ENCODE measurements at regions not wholly inside any gene's neighbourhood (a gene's known extent, or its start where the extent isn't known, plus 50 kb on each side); places are given as distances from the start of the nearest gene placed in this dataset.

GRCh38 chrX:150035531-150035930, 97.2 kb upstream of the EOLA2 start:
- peaks cover 4% of the 10 kb centered on the region for H3K9me3 ChIP-seq (ENCODE audit: control insufficient read depth, insufficient read depth, low read length)
- H3K4me3 ChIP-seq (ENCODE audit: low read depth, low read length), result no peak overlapping the region
- H3K4me1 ChIP-seq (ENCODE audit: control insufficient read depth, insufficient read depth, low read length), result no peaks in the 10 kb centered on the region
- peaks cover 3% of the 10 kb centered on the region for H3K27me3 ChIP-seq (ENCODE audit: control insufficient read depth, insufficient read depth, low read length)
- no peaks in the 10 kb centered on the region for H3K36me3 ChIP-seq (ENCODE audit: control insufficient read depth, insufficient read depth, low read length)
- H3K9ac ChIP-seq (ENCODE audit: low read depth, low read length), result no peak overlapping the region

GRCh38 chrX:150036181-150036580, 97.9 kb upstream of the EOLA2 start:
- no peaks in the 10 kb centered on the region for H3K36me3 ChIP-seq (ENCODE audit: control insufficient read depth, insufficient read depth, low read length)
- no peak overlapping the region for H3K4me3 ChIP-seq (ENCODE audit: low read depth, low read length)
- H3K9me3 ChIP-seq (ENCODE audit: control insufficient read depth, insufficient read depth, low read length), result peaks cover 4% of the 10 kb centered on the region
- no peaks in the 10 kb centered on the region for H3K4me1 ChIP-seq (ENCODE audit: control insufficient read depth, insufficient read depth, low read length)
- peaks cover 3% of the 10 kb centered on the region for H3K27me3 ChIP-seq (ENCODE audit: control insufficient read depth, insufficient read depth, low read length)
- H3K9ac ChIP-seq (ENCODE audit: low read depth, low read length), result no peak overlapping the region

DNA sequence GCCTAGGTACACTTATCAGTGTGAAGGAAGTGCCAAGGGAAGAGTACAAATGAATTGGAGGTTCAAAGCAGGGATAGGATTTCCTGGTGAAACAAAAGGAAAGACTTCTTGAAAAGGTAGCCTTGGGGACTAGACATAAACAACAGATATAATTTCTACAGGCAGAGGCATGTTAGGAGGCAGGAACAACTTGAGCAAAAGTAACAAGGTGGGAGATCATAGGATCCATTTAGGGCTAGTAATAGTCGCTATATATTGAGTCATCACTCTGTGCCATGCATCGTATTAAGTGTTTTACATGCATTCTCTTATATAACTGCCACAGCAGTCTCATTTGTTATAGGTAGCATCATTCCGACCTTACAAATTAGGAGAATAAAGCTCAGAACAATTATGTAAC, 98.3 kb upstream of the EOLA2 start:
- Histone ChIP-seq H3K4me1 (ENCODE audit: control insufficient read depth, insufficient read depth, low read length) (no peaks in the 10 kb centered on the region), H3K36me3 (ENCODE audit: control insufficient read depth, insufficient read depth, low read length) (no peaks in the 10 kb centered on the region), H3K9ac (ENCODE audit: low read depth, low read length) (no peak overlapping the region), H3K9me3 (ENCODE audit: control insufficient read depth, insufficient read depth, low read length) (peaks cover 4% of the 10 kb centered on the region), H3K4me3 (ENCODE audit: low read depth, low read length) (no peak overlapping the region), H3K27me3 (ENCODE audit: control insufficient read depth, insufficient read depth, low read length) (peaks cover 3% of the 10 kb centered on the region)

- H3K4me3 ChIP-seq (ENCODE audit: low read depth, low read length), result no peak overlapping the region
- no peaks in the 10 kb centered on the region for H3K36me3 ChIP-seq (ENCODE audit: control insufficient read depth, insufficient read depth, low read length)
- peaks cover 3% of the 10 kb centered on the region for H3K27me3 ChIP-seq (ENCODE audit: control insufficient read depth, insufficient read depth, low read length)
- H3K4me1 ChIP-seq (ENCODE audit: control insufficient read depth, insufficient read depth, low read length), result no peaks in the 10 kb centered on the region
- no peak overlapping the region for H3K9ac ChIP-seq (ENCODE audit: low read depth, low read length)
- peaks cover 4% of the 10 kb centered on the region for H3K9me3 ChIP-seq (ENCODE audit: control insufficient read depth, insufficient read depth, low read length)
These were observed 98.8 kb upstream of the EOLA2 start for GRCh38 chrX:150037041-150037440.

GRCh38 chrX:150038315-150038714, 100.0 kb upstream of the EOLA2 start:
- Histone ChIP-seq H3K27me3 (ENCODE audit: control insufficient read depth, insufficient read depth, low read length) (peaks cover 3% of the 10 kb centered on the region), H3K9me3 (ENCODE audit: control insufficient read depth, insufficient read depth, low read length) (peaks cover 4% of the 10 kb centered on the region), H3K9ac (ENCODE audit: low read depth, low read length) (no peak overlapping the region), H3K36me3 (ENCODE audit: control insufficient read depth, insufficient read depth, low read length) (no peaks in the 10 kb centered on the region), H3K4me1 (ENCODE audit: control insufficient read depth, insufficient read depth, low read length) (no peaks in the 10 kb centered on the region), H3K4me3 (ENCODE audit: low read depth, low read length) (no peak overlapping the region)

GRCh38 chrX:150038986-150039599, 100.8 kb upstream of the EOLA2 start:
- H3K4me3 ChIP-seq (ENCODE audit: low read depth, low read length), result no peak overlapping the region
- no peaks in the 10 kb centered on the region for H3K27me3 ChIP-seq (ENCODE audit: control insufficient read depth, insufficient read depth, low read length)
- peaks cover 4% of the 10 kb centered on the region for H3K9me3 ChIP-seq (ENCODE audit: control insufficient read depth, insufficient read depth, low read length)
- no peaks in the 10 kb centered on the region for H3K36me3 ChIP-seq (ENCODE audit: control insufficient read depth, insufficient read depth, low read length)
- H3K9ac ChIP-seq (ENCODE audit: low read depth, low read length), result no peak overlapping the region
- H3K4me1 ChIP-seq (ENCODE audit: control insufficient read depth, insufficient read depth, low read length), result no peaks in the 10 kb centered on the region

GRCh38 chrX:150041208-150041607, 102.9 kb upstream of the EOLA2 start:
- H3K9ac ChIP-seq (ENCODE audit: low read depth, low read length), result no peak overlapping the region
- no peaks in the 10 kb centered on the region for H3K4me1 ChIP-seq (ENCODE audit: control insufficient read depth, insufficient read depth, low read length)
- no peaks in the 10 kb centered on the region for H3K36me3 ChIP-seq (ENCODE audit: control insufficient read depth, insufficient read depth, low read length)
- peaks cover 2% of the 10 kb centered on the region for H3K27me3 ChIP-seq (ENCODE audit: control insufficient read depth, insufficient read depth, low read length)
- H3K9me3 ChIP-seq (ENCODE audit: control insufficient read depth, insufficient read depth, low read length), result peaks cover 4% of the 10 kb centered on the region
- H3K4me3 ChIP-seq (ENCODE audit: low read depth, low read length), result no peak overlapping the region

DNA sequence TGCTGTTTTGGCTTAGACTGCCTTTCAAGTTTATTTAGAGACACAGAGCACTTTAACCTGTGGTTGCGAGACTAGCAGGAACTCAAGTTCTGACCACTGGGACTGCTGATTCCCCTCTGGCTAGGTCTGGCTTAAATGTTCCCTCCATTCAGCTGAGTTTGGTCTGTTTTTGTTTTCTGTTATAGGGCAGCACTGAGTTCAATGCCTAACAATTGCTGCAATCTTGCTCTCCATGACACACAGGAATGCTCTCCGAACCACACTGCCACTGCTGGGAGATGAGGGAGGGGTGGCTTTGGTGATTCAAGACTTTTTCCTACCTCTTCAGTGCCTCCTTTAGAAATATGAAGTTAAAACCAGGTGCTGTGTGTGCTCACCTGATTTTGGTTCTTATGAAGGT, 106.3 kb upstream of the EOLA2 start:
- Histone ChIP-seq H3K27me3 (ENCODE audit: control insufficient read depth, insufficient read depth, low read length) (peaks cover 2% of the 10 kb centered on the region), H3K36me3 (ENCODE audit: control insufficient read depth, insufficient read depth, low read length) (no peaks in the 10 kb centered on the region), H3K4me1 (ENCODE audit: control insufficient read depth, insufficient read depth, low read length) (no peaks in the 10 kb centered on the region), H3K9me3 (ENCODE audit: control insufficient read depth, insufficient read depth, low read length) (no peaks in the 10 kb centered on the region), H3K9ac (ENCODE audit: low read depth, low read length) (no peak overlapping the region), H3K4me3 (ENCODE audit: low read depth, low read length) (no peak overlapping the region)

GRCh38 chrX:150047818-150048217, 109.5 kb upstream of the EOLA2 start:
- Histone ChIP-seq H3K9ac (ENCODE audit: low read depth, low read length) (no peak overlapping the region), H3K27me3 (ENCODE audit: control insufficient read depth, insufficient read depth, low read length) (peaks cover 2% of the 10 kb centered on the region), H3K9me3 (ENCODE audit: control insufficient read depth, insufficient read depth, low read length) (no peaks in the 10 kb centered on the region), H3K36me3 (ENCODE audit: control insufficient read depth, insufficient read depth, low read length) (no peaks in the 10 kb centered on the region), H3K4me1 (ENCODE audit: control insufficient read depth, insufficient read depth, low read length) (no peaks in the 10 kb centered on the region), H3K4me3 (ENCODE audit: low read depth, low read length) (no peak overlapping the region)

GRCh38 chrX:150049647-150050046, 111.4 kb upstream of the EOLA2 start:
- Histone ChIP-seq H3K9me3 (ENCODE audit: control insufficient read depth, insufficient read depth, low read length) (no peaks in the 10 kb centered on the region), H3K36me3 (ENCODE audit: control insufficient read depth, insufficient read depth, low read length) (no peaks in the 10 kb centered on the region), H3K4me1 (ENCODE audit: control insufficient read depth, insufficient read depth, low read length) (no peaks in the 10 kb centered on the region), H3K9ac (ENCODE audit: low read depth, low read length) (no peak overlapping the region), H3K27me3 (ENCODE audit: control insufficient read depth, insufficient read depth, low read length) (no peaks in the 10 kb centered on the region), H3K4me3 (ENCODE audit: low read depth, low read length) (no peak overlapping the region)

- no peaks in the 10 kb centered on the region for H3K36me3 ChIP-seq (ENCODE audit: control insufficient read depth, insufficient read depth, low read length)
- H3K27me3 ChIP-seq (ENCODE audit: control insufficient read depth, insufficient read depth, low read length), result no peaks in the 10 kb centered on the region
- H3K9ac ChIP-seq (ENCODE audit: low read depth, low read length), result no peak overlapping the region
- no peaks in the 10 kb centered on the region for H3K4me1 ChIP-seq (ENCODE audit: control insufficient read depth, insufficient read depth, low read length)
- no peaks in the 10 kb centered on the region for H3K9me3 ChIP-seq (ENCODE audit: control insufficient read depth, insufficient read depth, low read length)
- H3K4me3 ChIP-seq (ENCODE audit: low read depth, low read length), result no peak overlapping the region
These were observed 112.1 kb upstream of the EOLA2 start for GRCh38 chrX:150050387-150050786.

DNA sequence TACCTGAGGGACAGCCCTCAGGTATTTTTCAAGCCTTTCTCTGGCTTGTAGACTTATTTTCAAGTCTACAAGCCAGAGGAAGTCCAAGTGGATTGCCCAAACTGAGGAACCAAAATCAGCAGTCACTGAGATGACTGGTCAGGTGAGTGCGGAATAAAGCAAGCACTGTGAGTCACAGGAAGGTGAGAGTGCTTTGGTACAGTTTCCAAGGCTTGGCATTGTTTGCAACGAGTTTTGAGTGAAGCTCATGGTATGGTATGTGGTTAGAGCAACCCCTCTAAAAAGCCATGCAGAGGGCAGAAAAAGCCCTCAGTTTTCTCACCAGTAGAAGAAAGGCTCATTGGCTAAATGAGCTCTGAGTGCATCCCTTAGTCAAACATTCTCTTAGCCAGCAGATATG, 112.8 kb upstream of the EOLA2 start:
- Histone ChIP-seq H3K4me1 (ENCODE audit: control insufficient read depth, insufficient read depth, low read length) (no peaks in the 10 kb centered on the region), H3K4me3 (ENCODE audit: low read depth, low read length) (no peak overlapping the region), H3K36me3 (ENCODE audit: control insufficient read depth, insufficient read depth, low read length) (no peaks in the 10 kb centered on the region), H3K9ac (ENCODE audit: low read depth, low read length) (no peak overlapping the region), H3K27me3 (ENCODE audit: control insufficient read depth, insufficient read depth, low read length) (no peaks in the 10 kb centered on the region), H3K9me3 (ENCODE audit: control insufficient read depth, insufficient read depth, low read length) (no peaks in the 10 kb centered on the region)

All from iPS-15b (cell line).